ENCODE measurements at regions not wholly inside any gene's neighbourhood (a gene's known extent, or its start where the extent isn't known, plus 50 kb on each side); places are given as distances from the start of the nearest gene placed in this dataset.

GRCh38 chr5:170440771-170441392 lies 51.7 kb upstream of the KCNMB1 start:
- H2BK15ac ChIP-seq (ENCODE audit: low read depth, poor library complexity, severe bottlenecking) = no peak overlapping the region
- no peak overlapping the region for H3K9ac ChIP-seq (ENCODE audit: low read length)
- H3K36me3 ChIP-seq (ENCODE audit: control insufficient read depth in 1 of 2, insufficient read depth in 2 of 2, low read depth in 1 of 2, low read length in 2 of 2) = no peaks in the 10 kb centered on the region
- H3K79me1 ChIP-seq (replicated peaks; ENCODE audit: low read length, poor library complexity, severe bottlenecking) = no peaks in the 10 kb centered on the region
- peaks cover 0 to 48% of the 10 kb centered on the region in 2 experiments for H3K27me3 ChIP-seq (ENCODE audit: control insufficient read depth in 1 of 2, insufficient read depth in 1 of 2, low read length in 2 of 2)
- H2AK5ac ChIP-seq (ENCODE audit: low read length, severe bottlenecking) = no peak overlapping the region
- H3K14ac ChIP-seq (ENCODE audit: low read length in 2 of 2) = peak overlapping the region in 1 of 2 experiments; percentile 53
- no peak overlapping the region for H3K4ac ChIP-seq (ENCODE audit: low read depth in 1 of 2, low read length in 2 of 2)
- H3K4me3 ChIP-seq (ENCODE audit: insufficient read depth in 1 of 2, low read depth in 1 of 2, low read length in 2 of 2) = no peak overlapping the region
- WGBS = 86% methylated on average over 5 of the region's 9 CpGs
- no peak for DNase-seq
- H3K4me1 ChIP-seq (ENCODE audit: control insufficient read depth, insufficient read depth, low read depth, low read length) = peaks cover 8% of the 10 kb centered on the region
- no peak overlapping the region for H2BK12ac ChIP-seq (ENCODE audit: low read length in 2 of 2)
- no peak overlapping the region for H4K8ac ChIP-seq (ENCODE audit: low read length)
- no peak overlapping the region for H2BK5ac ChIP-seq (ENCODE audit: low read depth, low read length, poor library complexity, severe bottlenecking)
- H3K18ac ChIP-seq (ENCODE audit: low read depth in 1 of 2, low read length in 2 of 2) = no peak overlapping the region
- H4K91ac ChIP-seq (ENCODE audit: low read length) = no peak overlapping the region
- H3K4me2 ChIP-seq (ENCODE audit: low read length, poor library complexity, severe bottlenecking) = no peak overlapping the region
- H2BK120ac ChIP-seq (ENCODE audit: low read depth, low read length) = no peak overlapping the region
- H2AFZ ChIP-seq (ENCODE audit: low read depth, low read length) = no peak overlapping the region
- H3K23ac ChIP-seq (ENCODE audit: low read length in 2 of 2) = no peak overlapping the region
- H3K9me3 ChIP-seq (ENCODE audit: control insufficient read depth, low read length) = no peaks in the 10 kb centered on the region
- H3K27ac ChIP-seq (ENCODE audit: low read length, poor library complexity, severe bottlenecking) = no peak overlapping the region

- Histone ChIP-seq H2BK12ac (ENCODE audit: low read length in 2 of 2) (no peak overlapping the region), H3K27ac (ENCODE audit: low read length, poor library complexity, severe bottlenecking) (no peak overlapping the region), H2BK120ac (ENCODE audit: low read depth, low read length) (no peak overlapping the region), H3K4ac (ENCODE audit: low read depth in 1 of 2, low read length in 2 of 2) (no peak overlapping the region), H3K14ac (ENCODE audit: low read length in 2 of 2) (no peak overlapping the region), H3K23ac (ENCODE audit: low read length in 2 of 2) (no peak overlapping the region), H3K27me3 (ENCODE audit: control insufficient read depth in 1 of 2, insufficient read depth in 1 of 2, low read length in 2 of 2) (peaks cover 0 to 53% of the 10 kb centered on the region in 2 experiments), H3K79me1 (replicated peaks; ENCODE audit: low read length, poor library complexity, severe bottlenecking) (no peaks in the 10 kb centered on the region), H3K9ac (ENCODE audit: low read length) (no peak overlapping the region), H2BK15ac (ENCODE audit: low read depth, poor library complexity, severe bottlenecking) (no peak overlapping the region), H3K18ac (ENCODE audit: low read depth in 1 of 2, low read length in 2 of 2) (no peak overlapping the region), H3K4me2 (ENCODE audit: low read length, poor library complexity, severe bottlenecking) (no peak overlapping the region), H3K4me3 (ENCODE audit: insufficient read depth in 1 of 2, low read depth in 1 of 2, low read length in 2 of 2) (no peak overlapping the region), H2AK5ac (ENCODE audit: low read length, severe bottlenecking) (no peak overlapping the region), H2AFZ (ENCODE audit: low read depth, low read length) (no peak overlapping the region), H4K8ac (ENCODE audit: low read length) (no peak overlapping the region), H3K36me3 (ENCODE audit: control insufficient read depth in 1 of 2, insufficient read depth in 2 of 2, low read depth in 1 of 2, low read length in 2 of 2) (no peaks in the 10 kb centered on the region), H4K91ac (ENCODE audit: low read length) (no peak overlapping the region), H3K9me3 (ENCODE audit: control insufficient read depth, low read length) (no peaks in the 10 kb centered on the region), H2BK5ac (ENCODE audit: low read depth, low read length, poor library complexity, severe bottlenecking) (no peak overlapping the region), H3K4me1 (ENCODE audit: control insufficient read depth, insufficient read depth, low read depth, low read length) (peaks cover 14% of the 10 kb centered on the region)
- 94% methylated on average over 8 of the region's 8 CpGs for WGBS
- no peak for DNase-seq
These were observed 50.7 kb upstream of the KCNMB1 start for GRCh38 chr5:170439944-170440269.

GRCh38 chr5:170439223-170439943 lies 50.2 kb upstream of the KCNMB1 start:
- no peaks in the 10 kb centered on the region for H3K9me3 ChIP-seq (ENCODE audit: control insufficient read depth, low read length)
- H2BK12ac ChIP-seq (ENCODE audit: low read length in 2 of 2) = no peak overlapping the region
- DNase-seq = no peak
- peaks cover 0 to 50% of the 10 kb centered on the region in 2 experiments for H3K27me3 ChIP-seq (ENCODE audit: control insufficient read depth in 1 of 2, insufficient read depth in 1 of 2, low read length in 2 of 2)
- no peak overlapping the region for H2BK5ac ChIP-seq (ENCODE audit: low read depth, low read length, poor library complexity, severe bottlenecking)
- H3K9ac ChIP-seq (ENCODE audit: low read length) = no peak overlapping the region
- no peak overlapping the region for H3K14ac ChIP-seq (ENCODE audit: low read length in 2 of 2)
- H3K36me3 ChIP-seq (ENCODE audit: control insufficient read depth in 1 of 2, insufficient read depth in 2 of 2, low read depth in 1 of 2, low read length in 2 of 2) = no peaks in the 10 kb centered on the region
- H2BK120ac ChIP-seq (ENCODE audit: low read depth, low read length) = no peak overlapping the region
- no peak overlapping the region for H2BK15ac ChIP-seq (ENCODE audit: low read depth, poor library complexity, severe bottlenecking)
- no peak overlapping the region for H4K8ac ChIP-seq (ENCODE audit: low read length)
- H3K4me1 ChIP-seq (ENCODE audit: control insufficient read depth, insufficient read depth, low read depth, low read length) = peaks cover 14% of the 10 kb centered on the region
- no peak overlapping the region for H2AK5ac ChIP-seq (ENCODE audit: low read length, severe bottlenecking)
- no peak overlapping the region for H3K18ac ChIP-seq (ENCODE audit: low read depth in 1 of 2, low read length in 2 of 2)
- no peak overlapping the region for H3K4me3 ChIP-seq (ENCODE audit: insufficient read depth in 1 of 2, low read depth in 1 of 2, low read length in 2 of 2)
- no peak overlapping the region for H3K23ac ChIP-seq (ENCODE audit: low read length in 2 of 2)
- no peak overlapping the region for H3K4ac ChIP-seq (ENCODE audit: low read depth in 1 of 2, low read length in 2 of 2)
- H2AFZ ChIP-seq (ENCODE audit: low read depth, low read length) = no peak overlapping the region
- no peak overlapping the region for H4K91ac ChIP-seq (ENCODE audit: low read length)
- no peaks in the 10 kb centered on the region for H3K79me1 ChIP-seq (replicated peaks; ENCODE audit: low read length, poor library complexity, severe bottlenecking)
- WGBS = 77% methylated on average over 14 of the region's 15 CpGs
- H3K27ac ChIP-seq (ENCODE audit: low read length, poor library complexity, severe bottlenecking) = no peak overlapping the region
- no peak overlapping the region for H3K4me2 ChIP-seq (ENCODE audit: low read length, poor library complexity, severe bottlenecking)

All from mesenchymal stem cell (in vitro differentiated cells and primary cell).